Islet precursor cell (in vitro differentiated cells): ENCODE measurements at regions not wholly inside any gene's neighbourhood (a gene's known extent, or its start where the extent isn't known, plus 50 kb on each side); places are given as distances from the start of the nearest gene placed in this dataset.
"Not testable (repeated sequence)": the region's sequence is repeated elsewhere in the genome, so short reads cannot be mapped to it uniquely, and the experiment has no call there.

ENCODE experiments used
- DNase-seq: peaks from one replicate; pipeline ENCODE4 v3.0.0-alpha.2; 2018

- no peak for DNase-seq
Observed at GRCh38 chr10:25811052-25811685, 122.9 kb upstream of the MYO3A start.

GRCh38 chr10:25813511-25813910 lies 120.5 kb upstream of the MYO3A start:
- no peak for DNase-seq

GRCh38 chr10:25815236-25815635 lies 118.8 kb upstream of the MYO3A start:
- DNase-seq = no peak

- no peak for DNase-seq
Observed at GRCh38 chr10:25815999-25816768, 117.8 kb upstream of the MYO3A start.

GRCh38 chr10:25817200-25817599 lies 116.8 kb upstream of the MYO3A start:
- DNase-seq = no peak

GRCh38 chr10:25818751-25819150 lies 115.3 kb upstream of the MYO3A start:
- DNase-seq = peak; percentile 81

- DNase-seq = no peak
Observed at GRCh38 chr10:25820472-25820871, 113.6 kb upstream of the MYO3A start.

- DNase-seq = no peak
Observed at GRCh38 chr10:25820874-25821273, 113.2 kb upstream of the MYO3A start.

GRCh38 chr10:25824050-25824449 lies 110.0 kb upstream of the MYO3A start:
- DNase-seq = no peak

GRCh38 chr10:25828475-25828874 lies 105.6 kb upstream of the MYO3A start:
- no peak for DNase-seq

- no peak for DNase-seq
Observed at GRCh38 chr10:25831080-25831479, 102.9 kb upstream of the MYO3A start.

- no peak for DNase-seq
Observed at GRCh38 chr10:25839683-25840082, 94.3 kb upstream of the MYO3A start.

GRCh38 chr10:25840875-25841274 lies 93.2 kb upstream of the MYO3A start:
- DNase-seq = not testable (repeated sequence)

- no peak for DNase-seq
Observed at GRCh38 chr10:25842146-25842545, 91.9 kb upstream of the MYO3A start.

GRCh38 chr10:25843551-25844170 lies 90.4 kb upstream of the MYO3A start:
- no peak for DNase-seq

- DNase-seq = not testable (repeated sequence)
Observed at GRCh38 chr10:25844716-25845115, 89.3 kb upstream of the MYO3A start.

- DNase-seq = no peak
Observed at GRCh38 chr10:25849268-25849667, 84.8 kb upstream of the MYO3A start.

GRCh38 chr10:25849988-25850387 lies 84.0 kb upstream of the MYO3A start:
- no peak for DNase-seq

- DNase-seq = no peak
Observed at GRCh38 chr10:25851548-25851947, 82.5 kb upstream of the MYO3A start.

- DNase-seq = no peak
Observed at GRCh38 chr10:25852364-25852941, 81.6 kb upstream of the MYO3A start.

- DNase-seq = no peak
Observed at GRCh38 chr10:25858076-25858475, 76.0 kb upstream of the MYO3A start.

GRCh38 chr10:25865267-25865666 lies 68.8 kb upstream of the MYO3A start:
- no peak for DNase-seq

- no peak for DNase-seq
Observed at GRCh38 chr10:25867321-25867720, 66.7 kb upstream of the MYO3A start.

- DNase-seq = no peak
Observed at GRCh38 chr10:25869067-25869591, 64.9 kb upstream of the MYO3A start.
